ENCODE measurements at regions not wholly inside any gene's neighbourhood (a gene's known extent, or its start where the extent isn't known, plus 50 kb on each side); places are given as distances from the start of the nearest gene placed in this dataset.

- 74% methylated on average over 1 of the region's 1 CpG; no CpG with 5 or more reads in 1 of the 2 experiments for WGBS, 2 experiments (ENCODE audit: insufficient coverage in 1 of 2, insufficient read length in 1 of 2)
- Histone ChIP-seq H3K36me3 (ENCODE audit: control insufficient read depth, insufficient read depth, low read length) (no peaks in the 10 kb centered on the region), H3K4me3 (ENCODE audit: low read length) (no peak overlapping the region), H3K4me1 (ENCODE audit: control insufficient read depth, insufficient read depth, low read length) (no peaks in the 10 kb centered on the region), H3K27me3 (ENCODE audit: control insufficient read depth, insufficient read depth, low read length, poor library complexity, severe bottlenecking) (no peaks in the 10 kb centered on the region), H3K9me3 (ENCODE audit: control insufficient read depth, low read length) (no peaks in the 10 kb centered on the region), H3K27ac (ENCODE audit: low read depth, low read length) (no peak overlapping the region), H3K9ac (ENCODE audit: extremely low read depth, low read length, poor library complexity, severe bottlenecking) (no peak overlapping the region)
- Mint-ChIP-seq H3K9me3 (no peaks in the 10 kb centered on the region), H3K27me3 (ENCODE audit: insufficient read depth) (no peaks in the 10 kb centered on the region), H3K4me1 (no peaks in the 10 kb centered on the region), H3K4me3 (no peak overlapping the region), H3K27ac (no peak overlapping the region), H3K36me3 (ENCODE audit: low read depth) (no peaks in the 10 kb centered on the region)
- TF ChIP-seq CTCF (conservative IDR thresholded peaks at IDR 0.05), result no peak
- no peak for DNase-seq
Observed at GRCh38 chr9:115747731-115748130, 405.9 kb upstream of the PAPPA start.

- no peaks in the 10 kb centered on the region for H3K4me1 ChIP-seq (ENCODE audit: control insufficient read depth, insufficient read depth, low read length)
- no peaks in the 10 kb centered on the region for H3K36me3 Mint-ChIP-seq (ENCODE audit: low read depth)
- no peak overlapping the region for H3K4me3 ChIP-seq (ENCODE audit: low read length)
- peaks cover 7% of the 10 kb centered on the region for H3K4me1 Mint-ChIP-seq
- no peak overlapping the region for H3K27ac Mint-ChIP-seq
- no peak for DNase-seq
- H3K27ac ChIP-seq (ENCODE audit: low read depth, low read length), result no peak overlapping the region
- no peaks in the 10 kb centered on the region for H3K9me3 ChIP-seq (ENCODE audit: control insufficient read depth, low read length)
- no peak overlapping the region for H3K9ac ChIP-seq (ENCODE audit: extremely low read depth, low read length, poor library complexity, severe bottlenecking)
- H3K27me3 ChIP-seq (ENCODE audit: control insufficient read depth, insufficient read depth, low read length, poor library complexity, severe bottlenecking), result no peaks in the 10 kb centered on the region
- no peaks in the 10 kb centered on the region for H3K9me3 Mint-ChIP-seq
- H3K27me3 Mint-ChIP-seq (ENCODE audit: insufficient read depth), result no peaks in the 10 kb centered on the region
- H3K4me3 Mint-ChIP-seq, result no peak overlapping the region
- no peaks in the 10 kb centered on the region for H3K36me3 ChIP-seq (ENCODE audit: control insufficient read depth, insufficient read depth, low read length)
- TF ChIP-seq CTCF (conservative IDR thresholded peaks at IDR 0.05), result no peak
Observed at GRCh38 chr9:115756736-115757135, 396.9 kb upstream of the PAPPA start.

GRCh38 chr9:115757461-115757860 is 396.1 kb upstream of the PAPPA start:
- no peaks in the 10 kb centered on the region for H3K36me3 Mint-ChIP-seq (ENCODE audit: low read depth)

More at GRCh38 chr9:115757461-115757860, 396.1 kb upstream of the PAPPA start:
- no peak overlapping the region for H3K27ac Mint-ChIP-seq
- H3K27me3 Mint-ChIP-seq (ENCODE audit: insufficient read depth), result no peaks in the 10 kb centered on the region
- Histone ChIP-seq H3K9ac (ENCODE audit: extremely low read depth, low read length, poor library complexity, severe bottlenecking) (no peak overlapping the region), H3K4me1 (ENCODE audit: control insufficient read depth, insufficient read depth, low read length) (no peaks in the 10 kb centered on the region), H3K27me3 (ENCODE audit: control insufficient read depth, insufficient read depth, low read length, poor library complexity, severe bottlenecking) (no peaks in the 10 kb centered on the region), H3K9me3 (ENCODE audit: control insufficient read depth, low read length) (peaks cover 2% of the 10 kb centered on the region), H3K4me3 (ENCODE audit: low read length) (no peak overlapping the region), H3K27ac (ENCODE audit: low read depth, low read length) (no peak overlapping the region), H3K36me3 (ENCODE audit: control insufficient read depth, insufficient read depth, low read length) (no peaks in the 10 kb centered on the region)
- H3K4me1 Mint-ChIP-seq, result peaks cover 7% of the 10 kb centered on the region
- H3K4me3 Mint-ChIP-seq, result no peak overlapping the region
- no peak for DNase-seq
- no peak for TF ChIP-seq CTCF (conservative IDR thresholded peaks at IDR 0.05)
- no peaks in the 10 kb centered on the region for H3K9me3 Mint-ChIP-seq
- 88 to 95% methylated on average over 1 to 2 of the region's 2 CpGs for WGBS, 2 experiments (ENCODE audit: insufficient coverage in 1 of 2, insufficient read length in 1 of 2)

All from endodermal cell (in vitro differentiated cells).